ENCODE measurements at regions not wholly inside any gene's neighbourhood (a gene's known extent, or its start where the extent isn't known, plus 50 kb on each side); places are given as distances from the start of the nearest gene placed in this dataset.

GRCh38 chr2:155908567-155908966 lies 424.0 kb downstream of the NR4A2 start:
- TF ChIP-seq CTCF (conservative IDR thresholded peaks at IDR 0.05; ENCODE audit: low read depth, low read length) (no peak), ELK1 (IDR thresholded peaks at IDR 0.05; ENCODE audit: borderline replicate concordance, low read depth, low read length) (no peak), RAD21 (IDR thresholded peaks at IDR 0.05; ENCODE audit: low read length) (no peak), POLR2A (IDR thresholded peaks at IDR 0.05; ENCODE audit: low read depth, low read length) (no peak), MXI1 (IDR thresholded peaks at IDR 0.05; ENCODE audit: borderline replicate concordance, low read depth, low read length) (no peak), CEBPB (IDR thresholded peaks at IDR 0.05; ENCODE audit: low read depth, low read length) (no peak), SMC3 (IDR thresholded peaks at IDR 0.05; ENCODE audit: low read depth, low read length) (no peak), FOS (IDR thresholded peaks at IDR 0.05; ENCODE audit: low read depth, low read length) (no peak)

Measured in IMR-90 (cell line).